Lung microvascular endothelial cell (primary cell): ENCODE measurements at regions not wholly inside any gene's neighbourhood (a gene's known extent, or its start where the extent isn't known, plus 50 kb on each side); places are given as distances from the start of the nearest gene placed in this dataset.
A peak's percentile ranks its signal among the peaks of the same experiment; 100 is the strongest.
"Not testable (repeated sequence)": the region's sequence is repeated elsewhere in the genome, so short reads cannot be mapped to it uniquely, and the experiment has no call there.

Source experiments
- DNase-seq, 2 donors: peaks; one replicate each; pipeline versions ENCODE4 v3.0.0 to v3.0.0-alpha.2; 2010; ENCODE audit warnings: low read depth in 2 of 2

- no peak for DNase-seq
Observed at GRCh38 chr6:169866668-169867521, 115.5 kb downstream of the ERMARD start.

GRCh38 chr6:169866140-169866534 lies 114.7 kb downstream of the ERMARD start:
- no peak for DNase-seq

GRCh38 chr6:169865346-169866139 lies 114.1 kb downstream of the ERMARD start:
- DNase-seq: no peak

- no peak for DNase-seq
Observed at GRCh38 chr6:169864148-169865020, 113.0 kb downstream of the ERMARD start.

GRCh38 chr6:169863710-169864109 lies 112.3 kb downstream of the ERMARD start:
- DNase-seq: no peak

GRCh38 chr6:169862892-169863525 lies 111.6 kb downstream of the ERMARD start:
- no peak for DNase-seq

- no peak for DNase-seq
Observed at GRCh38 chr6:169862043-169862891, 110.8 kb downstream of the ERMARD start.

- no peak for DNase-seq
Observed at GRCh38 chr6:169861431-169862042, 110.1 kb downstream of the ERMARD start.

GRCh38 chr6:169859978-169860703 lies 108.7 kb downstream of the ERMARD start:
- DNase-seq: peak in 1 of 2 donors; percentile 27

- DNase-seq: no peak
Observed at GRCh38 chr6:169859401-169859977, 108.1 kb downstream of the ERMARD start.

- DNase-seq: no peak
Observed at GRCh38 chr6:169858935-169859351, 107.5 kb downstream of the ERMARD start.

- DNase-seq: no peak
Observed at GRCh38 chr6:169858293-169858934, 107.0 kb downstream of the ERMARD start.

- DNase-seq: no peak
Observed at GRCh38 chr6:169857343-169858292, 106.2 kb downstream of the ERMARD start.

GRCh38 chr6:169856442-169857342 lies 105.3 kb downstream of the ERMARD start:
- DNase-seq: not testable (repeated sequence)

GRCh38 chr6:169854813-169855212 lies 103.4 kb downstream of the ERMARD start:
- DNase-seq: no peak
